ENCODE measurements at regions not wholly inside any gene's neighbourhood (a gene's known extent, or its start where the extent isn't known, plus 50 kb on each side); places are given as distances from the start of the nearest gene placed in this dataset.

- no peak for DNase-seq (ENCODE audit: low read depth in 2 of 2)
Measured at GRCh38 chr3:182570946-182571594, 222.2 kb upstream of the ATP11B start.

- DNase-seq (ENCODE audit: low read depth in 2 of 2): no peak
Measured at GRCh38 chr3:182575941-182576340, 217.4 kb upstream of the ATP11B start.

GRCh38 chr3:182583545-182583944, 209.8 kb upstream of the ATP11B start:
- no peak for DNase-seq (ENCODE audit: low read depth in 2 of 2)

GRCh38 chr3:182585532-182586150, 207.7 kb upstream of the ATP11B start:
- no peak for DNase-seq (ENCODE audit: low read depth in 2 of 2)

- no peak for DNase-seq (ENCODE audit: low read depth in 2 of 2)
Measured at GRCh38 chr3:182592747-182593146, 200.6 kb upstream of the ATP11B start.

- no peak for DNase-seq (ENCODE audit: low read depth in 2 of 2)
Measured at GRCh38 chr3:182596676-182597410, 196.5 kb upstream of the ATP11B start.

- no peak for DNase-seq (ENCODE audit: low read depth in 2 of 2)
Measured at GRCh38 chr3:182597621-182598041, 195.7 kb upstream of the ATP11B start.

- DNase-seq (ENCODE audit: low read depth in 2 of 2): no peak
Measured at GRCh38 chr3:182601597-182601996, 191.7 kb upstream of the ATP11B start.

GRCh38 chr3:182603501-182603900, 189.8 kb upstream of the ATP11B start:
- DNase-seq (ENCODE audit: low read depth in 2 of 2): no peak

GRCh38 chr3:182605882-182606611, 187.3 kb upstream of the ATP11B start:
- no peak for DNase-seq (ENCODE audit: low read depth in 2 of 2)

- no peak for DNase-seq (ENCODE audit: low read depth in 2 of 2)
Measured at GRCh38 chr3:182606905-182607504, 186.3 kb upstream of the ATP11B start.

GRCh38 chr3:182608832-182609231, 184.5 kb upstream of the ATP11B start:
- no peak for DNase-seq (ENCODE audit: low read depth in 2 of 2)

GRCh38 chr3:182609575-182610156, 183.6 kb upstream of the ATP11B start:
- no peak for DNase-seq (ENCODE audit: low read depth in 2 of 2)

- DNase-seq (ENCODE audit: low read depth in 2 of 2): no peak
Measured at GRCh38 chr3:182612332-182612731, 181.0 kb upstream of the ATP11B start.

- DNase-seq (ENCODE audit: low read depth in 2 of 2): no peak
Measured at GRCh38 chr3:182617500-182617899, 175.8 kb upstream of the ATP11B start.

GRCh38 chr3:182618085-182618732, 175.1 kb upstream of the ATP11B start:
- DNase-seq (ENCODE audit: low read depth in 2 of 2): no peak

GRCh38 chr3:182618981-182619591, 174.2 kb upstream of the ATP11B start:
- no peak for DNase-seq (ENCODE audit: low read depth in 2 of 2)

GRCh38 chr3:182620723-182621434, 172.4 kb upstream of the ATP11B start:
- no peak for DNase-seq (ENCODE audit: low read depth in 2 of 2)

- DNase-seq (ENCODE audit: low read depth in 2 of 2): no peak
Measured at GRCh38 chr3:182621435-182622240, 171.7 kb upstream of the ATP11B start.
